ENCODE measurements at regions not wholly inside any gene's neighbourhood (a gene's known extent, or its start where the extent isn't known, plus 50 kb on each side); places are given as distances from the start of the nearest gene placed in this dataset.

- TF ChIP-seq BACH1 (IDR thresholded peaks at IDR 0.05; ENCODE audit: low read length), result no peak
- no peak for TF ChIP-seq ATF2 (IDR thresholded peaks at IDR 0.05; ENCODE audit: low read length)
- no peak for TF ChIP-seq RAD21 (IDR thresholded peaks at IDR 0.05 in 1 of 2, conservative IDR thresholded peaks at IDR 0.05 in 1 of 2; ENCODE audit: low read depth in 2 of 2, low read length in 2 of 2)
- no peak for TF ChIP-seq TBP (IDR thresholded peaks at IDR 0.05; ENCODE audit: low read depth, low read length)
- no peak for TF ChIP-seq FOSL1 (IDR thresholded peaks at IDR 0.05; ENCODE audit: insufficient read depth, low read depth, low read length)
- no peak for TF ChIP-seq POLR2A (IDR thresholded peaks at IDR 0.05; ENCODE audit: control extremely low read depth in 1 of 2, low read depth in 2 of 2, low read length in 2 of 2)
- no peak for TF ChIP-seq HDAC6 (IDR thresholded peaks at IDR 0.05; ENCODE audit: low read depth, low read length)
Observed at GRCh38 chr18:55780586-55781071, 192.6 kb upstream of the TCF4 start (continued).

All from H1 (cell line).